ENCODE measurements at regions not wholly inside any gene's neighbourhood (a gene's known extent, or its start where the extent isn't known, plus 50 kb on each side); places are given as distances from the start of the nearest gene placed in this dataset.

GRCh38 chr7:16061630-16062029, 359.7 kb downstream of the CRPPA start:
- H3K27ac Mint-ChIP-seq, result no peak overlapping the region
- no peak overlapping the region for H3K4me3 Mint-ChIP-seq (ENCODE audit: low read depth)
- no peaks in the 10 kb centered on the region for H3K36me3 Mint-ChIP-seq (ENCODE audit: low read depth)
- H3K9me3 Mint-ChIP-seq, result no peaks in the 10 kb centered on the region
- no peaks in the 10 kb centered on the region for H3K27me3 Mint-ChIP-seq (ENCODE audit: low read depth)
- no peak for DNase-seq (ENCODE audit: low spot score)
- intact Hi-C loops (cut with micrococcal nuclease), result no loop called here
- H3K4me1 Mint-ChIP-seq (ENCODE audit: low read depth), result no peaks in the 10 kb centered on the region

GRCh38 chr7:16061011-16061410, 360.3 kb downstream of the CRPPA start:
- no peaks in the 10 kb centered on the region for H3K36me3 Mint-ChIP-seq (ENCODE audit: low read depth)
- H3K4me1 Mint-ChIP-seq (ENCODE audit: low read depth), result no peaks in the 10 kb centered on the region
- no peak overlapping the region for H3K4me3 Mint-ChIP-seq (ENCODE audit: low read depth)
- H3K9me3 Mint-ChIP-seq, result no peaks in the 10 kb centered on the region
- no peak for DNase-seq (ENCODE audit: low spot score)
- H3K27ac Mint-ChIP-seq, result no peak overlapping the region
- no peaks in the 10 kb centered on the region for H3K27me3 Mint-ChIP-seq (ENCODE audit: low read depth)
- intact Hi-C loops (cut with micrococcal nuclease), result no loop called here

GRCh38 chr7:16060502-16060901, 360.8 kb downstream of the CRPPA start:
- Mint-ChIP-seq H3K36me3 (ENCODE audit: low read depth) (no peaks in the 10 kb centered on the region), H3K4me3 (ENCODE audit: low read depth) (no peak overlapping the region), H3K27ac (no peak overlapping the region), H3K9me3 (no peaks in the 10 kb centered on the region), H3K27me3 (ENCODE audit: low read depth) (no peaks in the 10 kb centered on the region), H3K4me1 (ENCODE audit: low read depth) (no peaks in the 10 kb centered on the region)
- intact Hi-C loops (cut with micrococcal nuclease), result no loop called here
- DNase-seq (ENCODE audit: low spot score), result no peak

- no peaks in the 10 kb centered on the region for H3K4me1 Mint-ChIP-seq (ENCODE audit: low read depth)
- no peak for DNase-seq (ENCODE audit: low spot score)
- no peaks in the 10 kb centered on the region for H3K27me3 Mint-ChIP-seq (ENCODE audit: low read depth)
- H3K9me3 Mint-ChIP-seq, result no peaks in the 10 kb centered on the region
- H3K27ac Mint-ChIP-seq, result no peak overlapping the region
- H3K4me3 Mint-ChIP-seq (ENCODE audit: low read depth), result no peak overlapping the region
- intact Hi-C loops (cut with micrococcal nuclease), result no loop called here
- H3K36me3 Mint-ChIP-seq (ENCODE audit: low read depth), result no peaks in the 10 kb centered on the region
These were observed 365.9 kb downstream of the CRPPA start for GRCh38 chr7:16055263-16055976.

- intact Hi-C loops (cut with micrococcal nuclease), result no loop called here
- H3K27me3 Mint-ChIP-seq (ENCODE audit: low read depth), result no peaks in the 10 kb centered on the region
These were observed 365.2 kb upstream of the MEOX2 start for GRCh38 chr7:16051561-16052255.

GRCh38 chr7:16046041-16046440, 359.6 kb upstream of the MEOX2 start:
- H3K27me3 Mint-ChIP-seq (ENCODE audit: low read depth), result no peaks in the 10 kb centered on the region

More at GRCh38 chr7:16051561-16052255, 365.2 kb upstream of the MEOX2 start:
- DNase-seq (ENCODE audit: low spot score), result no peak
- H3K4me3 Mint-ChIP-seq (ENCODE audit: low read depth), result no peak overlapping the region
- H3K27ac Mint-ChIP-seq, result no peak overlapping the region
- no peaks in the 10 kb centered on the region for H3K36me3 Mint-ChIP-seq (ENCODE audit: low read depth)
- no peaks in the 10 kb centered on the region for H3K9me3 Mint-ChIP-seq
- no peaks in the 10 kb centered on the region for H3K4me1 Mint-ChIP-seq (ENCODE audit: low read depth)

GRCh38 chr7:16045296-16045695, 358.8 kb upstream of the MEOX2 start:
- Mint-ChIP-seq H3K27ac (no peak overlapping the region), H3K4me3 (ENCODE audit: low read depth) (no peak overlapping the region)
- DNase-seq (ENCODE audit: low spot score), result no peak

More at GRCh38 chr7:16046041-16046440, 359.6 kb upstream of the MEOX2 start:
- no peaks in the 10 kb centered on the region for H3K9me3 Mint-ChIP-seq
- intact Hi-C loops (cut with micrococcal nuclease), result no loop called here
- H3K4me1 Mint-ChIP-seq (ENCODE audit: low read depth), result no peaks in the 10 kb centered on the region
- no peak overlapping the region for H3K4me3 Mint-ChIP-seq (ENCODE audit: low read depth)
- H3K36me3 Mint-ChIP-seq (ENCODE audit: low read depth), result no peaks in the 10 kb centered on the region
- no peak overlapping the region for H3K27ac Mint-ChIP-seq
- DNase-seq (ENCODE audit: low spot score), result no peak

GRCh38 chr7:16044645-16045044, 358.2 kb upstream of the MEOX2 start:
- H3K4me3 Mint-ChIP-seq (ENCODE audit: low read depth), result no peak overlapping the region
- no peak for DNase-seq (ENCODE audit: low spot score)
- H3K36me3 Mint-ChIP-seq (ENCODE audit: low read depth), result no peaks in the 10 kb centered on the region
- intact Hi-C loops (cut with micrococcal nuclease), result no loop called here
- no peaks in the 10 kb centered on the region for H3K4me1 Mint-ChIP-seq (ENCODE audit: low read depth)
- H3K9me3 Mint-ChIP-seq, result no peaks in the 10 kb centered on the region
- H3K27ac Mint-ChIP-seq, result no peak overlapping the region
- H3K27me3 Mint-ChIP-seq (ENCODE audit: low read depth), result no peaks in the 10 kb centered on the region

More at GRCh38 chr7:16045296-16045695, 358.8 kb upstream of the MEOX2 start:
- Mint-ChIP-seq H3K27me3 (ENCODE audit: low read depth) (no peaks in the 10 kb centered on the region), H3K36me3 (ENCODE audit: low read depth) (no peaks in the 10 kb centered on the region), H3K4me1 (ENCODE audit: low read depth) (no peaks in the 10 kb centered on the region), H3K9me3 (no peaks in the 10 kb centered on the region)
- intact Hi-C loops (cut with micrococcal nuclease), result no loop called here

- Mint-ChIP-seq H3K36me3 (ENCODE audit: low read depth) (no peaks in the 10 kb centered on the region), H3K4me3 (ENCODE audit: low read depth) (no peak overlapping the region), H3K27me3 (ENCODE audit: low read depth) (no peaks in the 10 kb centered on the region), H3K27ac (no peak overlapping the region), H3K9me3 (no peaks in the 10 kb centered on the region), H3K4me1 (ENCODE audit: low read depth) (no peaks in the 10 kb centered on the region)
- intact Hi-C loops (cut with micrococcal nuclease), result no loop called here
- no peak for DNase-seq (ENCODE audit: low spot score)
These were observed 353.9 kb upstream of the MEOX2 start for GRCh38 chr7:16040346-16040745.

GRCh38 chr7:16038906-16039305, 352.4 kb upstream of the MEOX2 start:
- intact Hi-C loops (cut with micrococcal nuclease), result no loop called here
- H3K4me1 Mint-ChIP-seq (ENCODE audit: low read depth), result no peaks in the 10 kb centered on the region
- H3K36me3 Mint-ChIP-seq (ENCODE audit: low read depth), result no peaks in the 10 kb centered on the region
- no peaks in the 10 kb centered on the region for H3K9me3 Mint-ChIP-seq
- H3K4me3 Mint-ChIP-seq (ENCODE audit: low read depth), result no peak overlapping the region
- H3K27me3 Mint-ChIP-seq (ENCODE audit: low read depth), result no peaks in the 10 kb centered on the region
- no peak overlapping the region for H3K27ac Mint-ChIP-seq
- no peak for DNase-seq (ENCODE audit: low spot score)

- no peak for DNase-seq (ENCODE audit: low spot score)
- Mint-ChIP-seq H3K4me3 (ENCODE audit: low read depth) (no peak overlapping the region), H3K36me3 (ENCODE audit: low read depth) (no peaks in the 10 kb centered on the region), H3K27me3 (ENCODE audit: low read depth) (no peaks in the 10 kb centered on the region), H3K27ac (no peak overlapping the region), H3K9me3 (no peaks in the 10 kb centered on the region), H3K4me1 (ENCODE audit: low read depth) (no peaks in the 10 kb centered on the region)
- intact Hi-C loops (cut with micrococcal nuclease), result no loop called here
These were observed 348.9 kb upstream of the MEOX2 start for GRCh38 chr7:16035392-16035791.

GRCh38 chr7:16034866-16035265, 348.4 kb upstream of the MEOX2 start:
- H3K9me3 Mint-ChIP-seq, result no peaks in the 10 kb centered on the region
- no peak overlapping the region for H3K27ac Mint-ChIP-seq
- intact Hi-C loops (cut with micrococcal nuclease), result no loop called here
- H3K4me1 Mint-ChIP-seq (ENCODE audit: low read depth), result no peaks in the 10 kb centered on the region
- H3K27me3 Mint-ChIP-seq (ENCODE audit: low read depth), result no peaks in the 10 kb centered on the region
- no peaks in the 10 kb centered on the region for H3K36me3 Mint-ChIP-seq (ENCODE audit: low read depth)
- DNase-seq (ENCODE audit: low spot score), result no peak
- no peak overlapping the region for H3K4me3 Mint-ChIP-seq (ENCODE audit: low read depth)

- Mint-ChIP-seq H3K4me1 (ENCODE audit: low read depth) (no peaks in the 10 kb centered on the region), H3K36me3 (ENCODE audit: low read depth) (no peaks in the 10 kb centered on the region), H3K27me3 (ENCODE audit: low read depth) (no peaks in the 10 kb centered on the region), H3K4me3 (ENCODE audit: low read depth) (no peak overlapping the region), H3K27ac (no peak overlapping the region), H3K9me3 (no peaks in the 10 kb centered on the region)
- intact Hi-C loops (cut with micrococcal nuclease), result no loop called here
- DNase-seq (ENCODE audit: low spot score), result no peak
These were observed 347.9 kb upstream of the MEOX2 start for GRCh38 chr7:16034353-16034752.

Data from activated T-helper 2 cell treated with anti-CD3 and anti-CD28 coated beads, Interferon-gamma antibody, Interleukin-2, Interleukin-4, amounts not matched to agents 10 μg/mL and 5 μg/mL and 100 μg/mL, durations not matched to agents 14 hours and 24 hours and 36 hours (primary cell).